SK-N-SH (cell line): ENCODE measurements at regions not wholly inside any gene's neighbourhood (a gene's known extent, or its start where the extent isn't known, plus 50 kb on each side); places are given as distances from the start of the nearest gene placed in this dataset.

Source experiments
- CTCF ChIA-PET: fragments of 300-600, 350-600 bp; formaldehyde crosslinking; extraction: SDS; loops from one replicate; lab custom pipeline; 2021; lab: Yijun Ruan, JAX
- POLR2A ChIA-PET: fragments of 350-600 bp; sonication (Branson Sonifier 250); formaldehyde crosslinking; extraction: SDS; loops from one replicate; lab custom pipeline; 2020; ENCODE audit warnings: antibody characterized with exemption, inconsistent platforms; lab: Yijun Ruan, JAX
- DNase-seq: peaks from one replicate; pipeline ENCODE4 v3.0.0; 2012
- H2AFZ ChIP-seq: fragments of 200-600 bp; sonication (generic); 2 replicates; pipeline ENCODE4 v1.8.1; 2016; ENCODE audit warnings: antibody characterized with exemption, mild to moderate bottlenecking, low read depth
- H3F3A ChIP-seq: fragments of 200-600 bp; sonication (generic); replicated peaks from 2 replicates; pipeline ENCODE3; 2016; ENCODE audit warnings: antibody characterized with exemption, mild to moderate bottlenecking; ENCODE audit not compliant: insufficient read depth
- H3K27ac ChIP-seq, 2 experiments: fragments of 200-500 bp in 1 of 2; fragments of 200-600 bp in 1 of 2; sonication (Bioruptor generic) in 1 of 2; sonication (generic), shearing (Covaris generic) in 1 of 2; 2 replicates each; pipeline versions ENCODE4 v1.5.1 to v1.6.1; 2014 to 2016; ENCODE audit warnings: low read depth in 2 of 2, inconsistent platforms in 1 of 2, low read length in 1 of 2, mild to moderate bottlenecking in 1 of 2, mixed read lengths in 1 of 2
- H3K27me3 ChIP-seq: fragments of 200-600 bp; sonication (generic), shearing (Covaris generic); 2 replicates; pipeline ENCODE4 v1.6.1; 2016; ENCODE audit warnings: mixed run types; ENCODE audit not compliant: insufficient read depth
- H3K36me3 ChIP-seq, 2 experiments: fragments of 200-500 bp in 1 of 2; fragments of 200-600 bp in 1 of 2; sonication (Bioruptor generic) in 1 of 2; sonication (generic) in 1 of 2; replicated peaks in 1 of 2; 2 replicates each; pipeline versions ENCODE3 to v1.5.1; 2014 to 2016; ENCODE audit warnings: low read length in 1 of 2, mild to moderate bottlenecking in 1 of 2; ENCODE audit not compliant: insufficient read depth in 2 of 2, control insufficient read depth in 1 of 2
- H3K4me1 ChIP-seq, 2 experiments: fragments of 200-500 bp in 1 of 2; fragments of 200-600 bp in 1 of 2; sonication (Bioruptor generic) in 1 of 2; sonication (generic), shearing (Covaris generic) in 1 of 2; 2 replicates each; pipeline versions ENCODE4 v1.5.1 to v1.6.1; 2014 to 2016; ENCODE audit warnings: low read depth in 1 of 2, low read length in 1 of 2, mixed run types in 1 of 2; ENCODE audit not compliant: insufficient read depth in 2 of 2, control insufficient read depth in 1 of 2
- H3K4me2 ChIP-seq: fragments of 200-600 bp; sonication (generic), shearing (Covaris generic); 2 replicates; pipeline ENCODE4 v1.6.1; 2017; ENCODE audit warnings: mixed run types
- H3K4me3 ChIP-seq, 2 experiments: fragments of 200-500 bp in 1 of 2; fragments of 200-600 bp in 1 of 2; sonication (Bioruptor generic) in 1 of 2; sonication (generic), shearing (Covaris generic) in 1 of 2; 2 replicates each; pipeline versions ENCODE4 v1.5.1 to v1.8.1; 2014 to 2016; ENCODE audit warnings: low read depth in 2 of 2, inconsistent platforms in 1 of 2, low read length in 1 of 2, mild to moderate bottlenecking in 1 of 2, mixed read lengths in 1 of 2, moderate library complexity in 1 of 2
- H3K79me2 ChIP-seq: fragments of 200-600 bp; sonication (generic); 2 replicates; pipeline ENCODE4 v1.8.1; 2017; ENCODE audit warnings: mild to moderate bottlenecking; ENCODE audit not compliant: insufficient read depth
- H3K9ac ChIP-seq: fragments of 200-600 bp; sonication (generic); 2 replicates; pipeline ENCODE4 v1.6.1; 2017; ENCODE audit warnings: mixed run types
- H3K9me2 ChIP-seq: fragments of 200-600 bp; sonication (generic); 2 replicates; pipeline ENCODE4 v1.6.1; 2017; ENCODE audit warnings: mixed run types
- H3K9me3 ChIP-seq: fragments of 200-600 bp; sonication (generic); 2 replicates; pipeline ENCODE4 v1.6.1; 2017; ENCODE audit warnings: mixed run types, mild to moderate bottlenecking, moderate library complexity
- H4K20me1 ChIP-seq: fragments of 200-600 bp; sonication (generic); 2 replicates; pipeline ENCODE4 v1.6.1; 2017; ENCODE audit warnings: mild to moderate bottlenecking, mixed run types; ENCODE audit not compliant: insufficient read depth
- CHD2 ChIP-seq: fragments of 150-350 bp; IDR thresholded peaks from 2 replicates; pipeline ENCODE4 v1.6.1; 2018; ENCODE audit warnings: low read length; ENCODE audit not compliant: partially characterized antibody
- ELF1 ChIP-seq: IDR thresholded peaks from 2 replicates; pipeline ENCODE4 v1.4.0; 2012
- EZH2phosphoT487 ChIP-seq: fragments of 200-600 bp; sonication (generic); IDR thresholded peaks from 2 replicates; pipeline ENCODE4 v1.6.1; 2017; ENCODE audit warnings: low read depth, mixed run types, mild to moderate bottlenecking, antibody characterized with exemption, moderate library complexity, borderline replicate concordance
- FOSL2 ChIP-seq: IDR thresholded peaks from 2 replicates; pipeline ENCODE4 v1.4.0; 2012; ENCODE audit warnings: low read depth, mild to moderate bottlenecking, moderate library complexity, borderline replicate concordance
- FOXJ3 ChIP-seq: sonication (generic); formaldehyde crosslinking; IDR thresholded peaks from 2 replicates; pipeline ENCODE4 v1.5.1; 2020; ENCODE audit warnings: mild to moderate bottlenecking, missing genetic modification reagents
- FOXM1 ChIP-seq: IDR thresholded peaks from 2 replicates; pipeline ENCODE4 v1.4.0; 2012; ENCODE audit warnings: low read depth, mild to moderate bottlenecking
- GABPA ChIP-seq: IDR thresholded peaks from 2 replicates; pipeline ENCODE4 v1.4.0; 2012; ENCODE audit warnings: low read depth, mild to moderate bottlenecking
- IRF3 ChIP-seq: fragments of 150-350 bp; IDR thresholded peaks from 2 replicates; pipeline ENCODE4 v1.6.1; 2016; ENCODE audit warnings: mild to moderate bottlenecking, low read depth, low read length
- JUND ChIP-seq: IDR thresholded peaks from 2 replicates; pipeline ENCODE4 v1.4.0; 2012
- MEF2A ChIP-seq: IDR thresholded peaks from 2 replicates; pipeline ENCODE4 v1.4.0; 2012; ENCODE audit warnings: low read depth, borderline replicate concordance
- MXI1 ChIP-seq: IDR thresholded peaks from 2 replicates; pipeline ENCODE4 v1.6.1; 2012; ENCODE audit warnings: mild to moderate bottlenecking, low read depth, low read length, improper control_type of control experiment
- NFIC ChIP-seq: IDR thresholded peaks from 2 replicates; pipeline ENCODE4 v1.4.0; 2012; ENCODE audit warnings: borderline replicate concordance
- NRF1 ChIP-seq: IDR thresholded peaks from 2 replicates; pipeline ENCODE4 v1.6.1; 2012; ENCODE audit warnings: low read depth, mild to moderate bottlenecking, low read length
- PBX3 ChIP-seq: IDR thresholded peaks from 2 replicates; pipeline ENCODE4; 2012
- POLR2AphosphoS5 ChIP-seq: IDR thresholded peaks from 2 replicates; pipeline ENCODE4 v1.6.1; 2012; ENCODE audit warnings: low read depth, low read length
- RAD21 ChIP-seq: IDR thresholded peaks from 2 replicates; pipeline ENCODE4 v1.6.1; 2012; ENCODE audit warnings: mild to moderate bottlenecking, low read length
- RCOR1 ChIP-seq: fragments of 150-350 bp; IDR thresholded peaks from 2 replicates; pipeline ENCODE4 v1.6.1; 2017; ENCODE audit warnings: antibody characterized with exemption, low read length
- RXRA ChIP-seq: IDR thresholded peaks from 2 replicates; pipeline ENCODE4 v1.4.0; 2012; ENCODE audit warnings: low read depth, mild to moderate bottlenecking, borderline replicate concordance
- SIN3A ChIP-seq: IDR thresholded peaks from 2 replicates; pipeline ENCODE4 v1.6.1; 2012; ENCODE audit warnings: low read depth, mild to moderate bottlenecking, low read length, moderate library complexity, borderline replicate concordance
- SMC3 ChIP-seq: IDR thresholded peaks from 2 replicates; pipeline ENCODE4 v1.6.1; 2012; ENCODE audit warnings: low read depth, low read length, improper control_type of control experiment
- TAF1 ChIP-seq: IDR thresholded peaks from 2 replicates; pipeline ENCODE4 v1.6.1; 2012; ENCODE audit warnings: low read depth, mild to moderate bottlenecking, low read length, moderate library complexity, borderline replicate concordance
- TCF12 ChIP-seq: IDR thresholded peaks from 2 replicates; pipeline ENCODE4 v1.4.0; 2012
- TEAD4 ChIP-seq: IDR thresholded peaks from 2 replicates; pipeline ENCODE4 v1.4.0; 2012; ENCODE audit warnings: mild to moderate bottlenecking, borderline replicate concordance; ENCODE audit not compliant: insufficient read depth
- USF1 ChIP-seq: IDR thresholded peaks from 2 replicates; pipeline ENCODE4 v1.4.0; 2012; ENCODE audit warnings: low read depth, borderline replicate concordance
- ZBTB33 ChIP-seq: IDR thresholded peaks from 2 replicates; pipeline ENCODE4 v1.4.0; 2012; ENCODE audit warnings: low read depth, borderline replicate concordance
- WGBS: methylation state at CpG from one replicate; pipeline ENCODE4 v1.1.6; 2017; ENCODE audit warnings: low lambda C conversion rate; 5-methylcytosine and 5-hydroxymethylcytosine counted together
- TF ChIP-seq, protein P1 (sequence below): fragments of 200-600 bp; sonication (generic); IDR thresholded peaks from 2 replicates; pipeline ENCODE4 v1.6.1; 2017; ENCODE audit warnings: antibody characterized with exemption, mild to moderate bottlenecking, moderate library complexity
- TF ChIP-seq, protein P2 (sequence below): IDR thresholded peaks from 2 replicates; pipeline ENCODE4 v1.4.0; 2012; ENCODE audit warnings: low read depth
- TF ChIP-seq, protein P3 (sequence below): fragments of 150-350 bp; IDR thresholded peaks from 2 replicates; pipeline ENCODE4 v1.6.1; 2017; ENCODE audit warnings: antibody characterized with exemption, low read length, low read depth, borderline replicate concordance

- H3K36me3 ChIP-seq = no peaks in the 10 kb centered on the region
- H3K79me2 ChIP-seq = no peaks in the 10 kb centered on the region
- no peaks in the 10 kb centered on the region for H3K9me2 ChIP-seq
- no peak overlapping the region for H3K4me3 ChIP-seq
- no peaks in the 10 kb centered on the region for H3F3A ChIP-seq
- ChIA-PET POLR2A (no interaction called here), CTCF (interaction anchor here (1.1 kb wide), 1 partner anchor 39 kb away, joined by 3 read pairs; no protein-coding TSS in a partner anchor)
- H2AFZ ChIP-seq = no peak overlapping the region
- no peaks in the 10 kb centered on the region; the same call in 1 of the 2 replicates for H3K27me3 ChIP-seq
- H3K9ac ChIP-seq = no peak overlapping the region
- H3K27ac ChIP-seq = no peak overlapping the region
- no peaks in the 10 kb centered on the region for H4K20me1 ChIP-seq
- H3K4me2 ChIP-seq = no peak overlapping the region
- peaks cover 0 to 10% of the 10 kb centered on the region in 2 experiments; a peak in 1 of 4 replicates for H3K4me1 ChIP-seq
- peak; percentile 30 for DNase-seq
- WGBS = 21% methylated on average over 2 of the region's 2 CpGs
- H3K9me3 ChIP-seq = no peaks in the 10 kb centered on the region
- TF ChIP-seq RXRA (peak; percentile 82; the same call in 1 of the 2 replicates), USF1 (no peak), NRF1 (no peak), EZH2phosphoT487 (no peak), ZBTB33 (0 out of 2 replicates have a peak, but pooled peaks have one; percentile 39), NFIC (peak; percentile 80), FOXM1 (no peak), RAD21 (no peak), RCOR1 (no peak), TCF12 (peak; percentile 94), TEAD4 (peak; percentile 51; the same call in 1 of the 2 replicates), FOSL2 (peak; percentile 53; the same call in 1 of the 2 replicates), SIN3A (no peak), ELF1 (no peak), GABPA (no peak), JUND (peak; percentile 56), TAF1 (no peak), CHD2 (no peak), IRF3 (no peak), MXI1 (no peak), MEF2A (peak; percentile 28; the same call in 1 of the 2 replicates), POLR2AphosphoS5 (peak; percentile 58; the same call in 1 of the 2 replicates), PBX3 (peak; percentile 25; the same call in 1 of the 2 replicates), FOXJ3 (CRISPR knock-in tag) (no peak), SMC3 (no peak)
- TF ChIP-seq, protein P1, sequence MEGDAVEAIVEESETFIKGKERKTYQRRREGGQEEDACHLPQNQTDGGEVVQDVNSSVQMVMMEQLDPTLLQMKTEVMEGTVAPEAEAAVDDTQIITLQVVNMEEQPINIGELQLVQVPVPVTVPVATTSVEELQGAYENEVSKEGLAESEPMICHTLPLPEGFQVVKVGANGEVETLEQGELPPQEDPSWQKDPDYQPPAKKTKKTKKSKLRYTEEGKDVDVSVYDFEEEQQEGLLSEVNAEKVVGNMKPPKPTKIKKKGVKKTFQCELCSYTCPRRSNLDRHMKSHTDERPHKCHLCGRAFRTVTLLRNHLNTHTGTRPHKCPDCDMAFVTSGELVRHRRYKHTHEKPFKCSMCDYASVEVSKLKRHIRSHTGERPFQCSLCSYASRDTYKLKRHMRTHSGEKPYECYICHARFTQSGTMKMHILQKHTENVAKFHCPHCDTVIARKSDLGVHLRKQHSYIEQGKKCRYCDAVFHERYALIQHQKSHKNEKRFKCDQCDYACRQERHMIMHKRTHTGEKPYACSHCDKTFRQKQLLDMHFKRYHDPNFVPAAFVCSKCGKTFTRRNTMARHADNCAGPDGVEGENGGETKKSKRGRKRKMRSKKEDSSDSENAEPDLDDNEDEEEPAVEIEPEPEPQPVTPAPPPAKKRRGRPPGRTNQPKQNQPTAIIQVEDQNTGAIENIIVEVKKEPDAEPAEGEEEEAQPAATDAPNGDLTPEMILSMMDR = no peak
- TF ChIP-seq, protein P2, sequence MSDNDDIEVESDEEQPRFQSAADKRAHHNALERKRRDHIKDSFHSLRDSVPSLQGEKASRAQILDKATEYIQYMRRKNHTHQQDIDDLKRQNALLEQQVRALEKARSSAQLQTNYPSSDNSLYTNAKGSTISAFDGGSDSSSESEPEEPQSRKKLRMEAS = no peak
- TF ChIP-seq, protein P3, sequence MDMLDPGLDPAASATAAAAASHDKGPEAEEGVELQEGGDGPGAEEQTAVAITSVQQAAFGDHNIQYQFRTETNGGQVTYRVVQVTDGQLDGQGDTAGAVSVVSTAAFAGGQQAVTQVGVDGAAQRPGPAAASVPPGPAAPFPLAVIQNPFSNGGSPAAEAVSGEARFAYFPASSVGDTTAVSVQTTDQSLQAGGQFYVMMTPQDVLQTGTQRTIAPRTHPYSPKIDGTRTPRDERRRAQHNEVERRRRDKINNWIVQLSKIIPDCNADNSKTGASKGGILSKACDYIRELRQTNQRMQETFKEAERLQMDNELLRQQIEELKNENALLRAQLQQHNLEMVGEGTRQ = no peak
Observed at GRCh38 chr3:193872265-193872753, 263.6 kb upstream of the HES1 start.
